ENCODE measurements at regions not wholly inside any gene's neighbourhood (a gene's known extent, or its start where the extent isn't known, plus 50 kb on each side); places are given as distances from the start of the nearest gene placed in this dataset.

DNA sequence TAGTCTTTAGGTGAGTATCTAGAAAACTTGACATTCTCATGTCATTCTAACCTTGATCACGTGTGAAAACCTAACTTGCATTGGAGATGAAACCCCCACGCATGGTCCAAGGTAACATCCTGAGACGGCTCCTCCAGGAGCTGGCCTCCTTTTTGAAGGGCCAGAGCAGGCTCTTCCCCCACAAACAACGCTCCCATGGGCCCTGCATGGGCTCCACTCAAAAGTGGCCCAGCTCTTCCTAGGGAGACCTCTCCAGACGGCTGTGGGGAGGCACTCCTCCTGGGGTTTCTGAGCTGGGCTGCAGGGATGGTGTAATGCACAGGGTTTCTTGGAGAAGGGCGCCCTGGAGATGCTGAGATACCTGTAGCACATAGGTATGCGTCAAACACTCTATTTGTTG lies 296.2 kb upstream of the IRX1 start:
- Histone ChIP-seq H3K9ac (ENCODE audit: low read length) (no peak overlapping the region), H3K4me3 (ENCODE audit: control extremely low read depth in 1 of 5, extremely low read depth in 1 of 5, insufficient read depth in 1 of 5, low read depth in 2 of 5, low read length in 4 of 5) (no peak overlapping the region), H3K9me3 (ENCODE audit: control extremely low read depth in 1 of 3, control insufficient read depth in 2 of 3, insufficient read depth in 1 of 3, low read length in 2 of 3) (peaks cover 0 to 12% (median 0%) of the 10 kb centered on the region in 3 donors), H4K20me1 (ENCODE audit: control insufficient read depth, insufficient read depth, low read length, poor library complexity, severe bottlenecking) (no peaks in the 10 kb centered on the region), H3K36me3 (replicated peaks in 1 of 2; ENCODE audit: control extremely low read depth in 1 of 2, control insufficient read depth in 1 of 2, extremely low read depth in 1 of 2, insufficient read depth in 2 of 2, low read length in 1 of 2) (no peaks in the 10 kb centered on the region), H3K4me2 (replicated peaks; ENCODE audit: low read depth, low read length, poor library complexity, severe bottlenecking) (no peak overlapping the region), H3K27me3 (replicated peaks in 1 of 4; ENCODE audit: control extremely low read depth in 1 of 4, control insufficient read depth in 3 of 4, insufficient read depth in 4 of 4, low read length in 3 of 4) (no peaks in the 10 kb centered on the region), H2AFZ (ENCODE audit: insufficient read depth, low read depth, low read length, poor library complexity, severe bottlenecking) (no peak overlapping the region), H3K4me1 (ENCODE audit: control insufficient read depth in 2 of 2, insufficient read depth in 2 of 2, low read length in 2 of 2) (no peaks in the 10 kb centered on the region), H3K79me2 (ENCODE audit: control insufficient read depth, insufficient read depth, low read length) (no peaks in the 10 kb centered on the region), H3K27ac (ENCODE audit: low read length in 2 of 2) (no peak overlapping the region)
- ChIA-PET CTCF (no interaction called here), POLR2A (no interaction called here)
- Mint-ChIP-seq H3K27ac (no peak overlapping the region), H3K9me3 (ENCODE audit: insufficient read depth) (peaks cover 2% of the 10 kb centered on the region), H3K4me1 (no peaks in the 10 kb centered on the region), H3K4me3 (no peak overlapping the region), H3K27me3 (no peaks in the 10 kb centered on the region)
- no peak for ATAC-seq (ENCODE audit: low read depth)
- WGBS (ENCODE audit: insufficient coverage), result 76% methylated on average over 5 of the region's 7 CpGs
- DNase-seq, result no peak
- TF ChIP-seq EZH2 (IDR thresholded peaks at IDR 0.05; ENCODE audit: borderline replicate concordance, insufficient read depth, low read depth, low read length, poor library complexity, severe bottlenecking), result no peak
- TF ChIP-seq, protein P1, sequence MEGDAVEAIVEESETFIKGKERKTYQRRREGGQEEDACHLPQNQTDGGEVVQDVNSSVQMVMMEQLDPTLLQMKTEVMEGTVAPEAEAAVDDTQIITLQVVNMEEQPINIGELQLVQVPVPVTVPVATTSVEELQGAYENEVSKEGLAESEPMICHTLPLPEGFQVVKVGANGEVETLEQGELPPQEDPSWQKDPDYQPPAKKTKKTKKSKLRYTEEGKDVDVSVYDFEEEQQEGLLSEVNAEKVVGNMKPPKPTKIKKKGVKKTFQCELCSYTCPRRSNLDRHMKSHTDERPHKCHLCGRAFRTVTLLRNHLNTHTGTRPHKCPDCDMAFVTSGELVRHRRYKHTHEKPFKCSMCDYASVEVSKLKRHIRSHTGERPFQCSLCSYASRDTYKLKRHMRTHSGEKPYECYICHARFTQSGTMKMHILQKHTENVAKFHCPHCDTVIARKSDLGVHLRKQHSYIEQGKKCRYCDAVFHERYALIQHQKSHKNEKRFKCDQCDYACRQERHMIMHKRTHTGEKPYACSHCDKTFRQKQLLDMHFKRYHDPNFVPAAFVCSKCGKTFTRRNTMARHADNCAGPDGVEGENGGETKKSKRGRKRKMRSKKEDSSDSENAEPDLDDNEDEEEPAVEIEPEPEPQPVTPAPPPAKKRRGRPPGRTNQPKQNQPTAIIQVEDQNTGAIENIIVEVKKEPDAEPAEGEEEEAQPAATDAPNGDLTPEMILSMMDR (IDR thresholded peaks at IDR 0.05), result no peak
- intact Hi-C loops (cut with micrococcal nuclease), result no loop called here

DNA sequence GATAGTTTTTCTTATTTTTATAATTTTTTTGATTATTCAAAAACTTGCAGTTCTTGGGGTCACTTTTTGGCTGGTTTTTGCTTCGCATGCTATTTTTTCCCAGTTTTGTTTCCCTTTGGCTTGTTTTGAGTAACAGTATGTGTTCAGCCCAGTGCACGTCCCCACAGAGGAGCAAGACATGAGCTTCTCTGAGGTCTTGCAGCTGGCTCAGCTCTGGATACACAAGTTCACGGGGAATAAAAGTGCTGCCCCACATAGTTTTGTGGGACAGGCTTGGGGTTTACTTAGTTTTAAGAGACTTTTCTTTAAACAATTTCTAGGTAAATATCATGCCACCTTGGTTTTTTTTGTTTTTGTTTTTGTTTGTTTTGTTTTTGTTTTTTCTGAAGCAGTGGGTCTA lies 297.8 kb upstream of the IRX1 start:
- no peak overlapping the region for H3K27ac ChIP-seq (ENCODE audit: low read length in 2 of 2)
- WGBS (ENCODE audit: insufficient coverage), result 86% methylated on average over 2 of the region's 3 CpGs
- ATAC-seq (ENCODE audit: low read depth), result no peak

More for the DNA sequence above, 297.8 kb upstream of the IRX1 start:
- Mint-ChIP-seq H3K4me1 (no peaks in the 10 kb centered on the region), H3K4me3 (no peak overlapping the region), H3K27me3 (no peaks in the 10 kb centered on the region), H3K27ac (no peak overlapping the region), H3K9me3 (ENCODE audit: insufficient read depth) (no peaks in the 10 kb centered on the region)
- DNase-seq, result no peak
- CTCF ChIA-PET, result no interaction called here
- H4K20me1 ChIP-seq (ENCODE audit: control insufficient read depth, insufficient read depth, low read length, poor library complexity, severe bottlenecking), result no peaks in the 10 kb centered on the region
- H3K9ac ChIP-seq (ENCODE audit: low read length), result no peak overlapping the region
- H3K4me2 ChIP-seq (replicated peaks; ENCODE audit: low read depth, low read length, poor library complexity, severe bottlenecking), result no peak overlapping the region
- no peak for TF ChIP-seq EZH2 (IDR thresholded peaks at IDR 0.05; ENCODE audit: borderline replicate concordance, insufficient read depth, low read depth, low read length, poor library complexity, severe bottlenecking)
- TF ChIP-seq, protein P1 (IDR thresholded peaks at IDR 0.05), result no peak
- H2AFZ ChIP-seq (ENCODE audit: insufficient read depth, low read depth, low read length, poor library complexity, severe bottlenecking), result no peak overlapping the region
- H3K36me3 ChIP-seq (replicated peaks in 1 of 2; ENCODE audit: control extremely low read depth in 1 of 2, control insufficient read depth in 1 of 2, extremely low read depth in 1 of 2, insufficient read depth in 2 of 2, low read length in 1 of 2), result no peaks in the 10 kb centered on the region
- H3K4me1 ChIP-seq (ENCODE audit: control insufficient read depth in 2 of 2, insufficient read depth in 2 of 2, low read length in 2 of 2), result no peaks in the 10 kb centered on the region
- no peaks in the 10 kb centered on the region for H3K27me3 ChIP-seq (replicated peaks in 1 of 4; ENCODE audit: control extremely low read depth in 1 of 4, control insufficient read depth in 3 of 4, insufficient read depth in 4 of 4, low read length in 3 of 4)
- H3K4me3 ChIP-seq (ENCODE audit: control extremely low read depth in 1 of 5, extremely low read depth in 1 of 5, insufficient read depth in 1 of 5, low read depth in 2 of 5, low read length in 4 of 5), result no peak overlapping the region
- intact Hi-C loops (cut with micrococcal nuclease), result no loop called here
- peaks cover 0 to 13% (median 0%) of the 10 kb centered on the region in 3 donors for H3K9me3 ChIP-seq (ENCODE audit: control extremely low read depth in 1 of 3, control insufficient read depth in 2 of 3, insufficient read depth in 1 of 3, low read length in 2 of 3)
- POLR2A ChIA-PET, result no interaction called here
- no peaks in the 10 kb centered on the region for H3K79me2 ChIP-seq (ENCODE audit: control insufficient read depth, insufficient read depth, low read length)
